Stimulated activated CD4-positive, alpha-beta T cell treated with anti-CD3 and anti-CD28 coated beads, Interleukin-4, amount 100 ng/mL, for 4 hours (primary cell): ENCODE measurements at regions not wholly inside any gene's neighbourhood (a gene's known extent, or its start where the extent isn't known, plus 50 kb on each side); places are given as distances from the start of the nearest gene placed in this dataset.
"Not testable (repeated sequence)": the region's sequence is repeated elsewhere in the genome, so short reads cannot be mapped to it uniquely, and the experiment has no call there.

ENCODE experiments used
- DNase-seq, 2 experiments: peaks; one replicate each; pipeline ENCODE4 v3.0.0-alpha.2; 2020

DNA sequence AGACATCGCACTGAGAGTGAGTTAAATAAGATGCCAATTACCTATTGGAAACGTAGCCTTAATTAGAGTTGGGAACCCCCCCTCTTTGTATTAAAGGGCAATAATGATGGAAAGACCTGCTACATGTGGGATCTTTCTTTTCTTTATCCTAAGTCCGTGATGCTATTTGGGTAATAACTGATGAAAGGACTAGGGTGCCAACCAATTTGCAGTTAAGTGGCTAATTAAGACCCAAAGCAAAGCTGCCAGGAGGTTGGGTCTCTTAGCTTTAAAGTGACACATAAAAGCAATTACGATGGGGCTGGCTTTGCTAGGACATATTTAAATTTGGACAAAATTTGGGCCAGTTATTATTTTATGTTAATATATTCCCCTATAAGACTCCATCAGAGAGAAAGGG lies 728.8 kb downstream of the NR2F1-AS1 start:
- no peak for DNase-seq

DNA sequence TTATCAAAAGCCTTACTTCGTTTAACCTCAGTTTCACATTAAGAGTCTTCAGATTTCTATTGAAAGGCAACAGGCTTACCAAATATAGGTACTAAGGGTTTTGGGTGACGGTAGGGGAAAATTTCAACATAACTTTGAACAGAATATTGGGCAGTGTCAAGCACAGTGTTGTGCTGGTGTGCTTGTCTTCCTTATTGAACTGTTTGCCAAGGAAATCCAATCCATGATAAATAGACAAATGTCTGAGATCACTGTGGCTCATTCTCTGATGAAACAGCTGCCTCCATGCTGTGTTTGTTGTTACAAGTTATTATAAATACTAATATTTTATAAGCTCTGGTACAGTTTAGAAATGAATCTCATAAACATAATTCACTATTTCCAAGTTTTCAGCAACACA lies 730.1 kb downstream of the NR2F1-AS1 start:
- DNase-seq = no peak

DNA sequence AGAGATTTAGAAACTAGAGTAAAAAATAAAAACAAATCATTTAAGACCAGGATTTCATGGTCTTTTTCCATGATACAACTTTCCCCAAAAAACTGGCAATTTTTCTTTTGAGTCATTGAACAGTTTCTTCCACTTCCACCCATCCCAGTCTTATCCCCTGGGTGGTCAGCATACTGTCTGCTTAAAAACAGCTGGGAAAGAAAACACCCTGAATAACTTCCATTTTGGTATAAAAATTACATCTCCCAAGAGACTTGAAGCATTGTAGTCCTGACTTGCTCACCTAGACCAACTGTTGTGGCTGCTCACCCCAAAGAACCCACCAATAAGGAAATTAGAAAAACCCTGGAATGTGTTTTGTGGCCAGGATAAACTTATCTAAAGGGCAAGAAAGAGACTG lies 731.3 kb downstream of the NR2F1-AS1 start:
- no peak for DNase-seq

DNA sequence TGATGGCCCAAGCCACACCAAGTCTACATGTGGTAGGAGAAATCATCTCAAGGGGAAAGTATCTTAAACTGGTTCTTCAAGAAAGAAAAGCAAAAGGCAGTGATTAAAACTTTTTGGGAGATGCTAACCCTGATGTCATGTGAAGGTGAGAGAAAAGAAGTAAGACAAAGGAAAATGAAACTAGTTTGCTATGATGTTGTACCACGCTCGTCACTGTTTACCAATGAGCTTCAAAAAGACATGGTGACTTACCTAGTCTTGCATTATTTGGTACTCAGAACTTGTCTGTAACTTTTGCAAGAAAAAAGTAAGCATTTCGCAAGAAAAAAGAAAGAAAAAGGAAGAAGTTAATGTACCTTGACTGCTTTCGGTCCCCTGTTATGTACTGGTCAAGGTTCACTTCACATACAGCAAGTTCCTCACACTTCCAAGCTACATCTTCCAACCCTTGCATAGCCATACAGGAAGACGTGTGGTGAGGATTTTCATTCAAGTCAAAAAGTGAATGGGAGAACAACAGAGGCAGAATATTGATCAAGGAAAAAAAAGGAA lies 739.3 kb downstream of the NR2F1-AS1 start:
- DNase-seq = no peak

DNA sequence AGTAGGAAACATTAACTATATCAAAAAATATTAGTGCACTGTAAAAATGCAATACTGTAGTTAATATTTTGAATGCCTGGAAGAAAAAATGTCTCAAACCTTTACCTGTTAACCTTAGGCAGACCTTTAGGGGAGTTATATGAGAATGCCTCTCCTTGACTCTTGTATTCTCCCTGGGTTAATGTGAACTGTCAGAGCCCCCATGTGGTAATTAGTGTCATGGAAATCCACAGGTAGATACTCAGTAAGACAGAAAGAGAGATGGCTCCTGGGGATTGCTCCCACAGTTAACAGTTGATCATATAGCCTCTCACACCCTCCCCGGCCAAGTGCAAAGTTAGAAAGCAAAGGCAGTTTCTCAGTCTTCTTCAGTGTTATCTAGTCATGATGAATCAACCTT lies 742.8 kb downstream of the NR2F1-AS1 start:
- no peak for DNase-seq

DNA sequence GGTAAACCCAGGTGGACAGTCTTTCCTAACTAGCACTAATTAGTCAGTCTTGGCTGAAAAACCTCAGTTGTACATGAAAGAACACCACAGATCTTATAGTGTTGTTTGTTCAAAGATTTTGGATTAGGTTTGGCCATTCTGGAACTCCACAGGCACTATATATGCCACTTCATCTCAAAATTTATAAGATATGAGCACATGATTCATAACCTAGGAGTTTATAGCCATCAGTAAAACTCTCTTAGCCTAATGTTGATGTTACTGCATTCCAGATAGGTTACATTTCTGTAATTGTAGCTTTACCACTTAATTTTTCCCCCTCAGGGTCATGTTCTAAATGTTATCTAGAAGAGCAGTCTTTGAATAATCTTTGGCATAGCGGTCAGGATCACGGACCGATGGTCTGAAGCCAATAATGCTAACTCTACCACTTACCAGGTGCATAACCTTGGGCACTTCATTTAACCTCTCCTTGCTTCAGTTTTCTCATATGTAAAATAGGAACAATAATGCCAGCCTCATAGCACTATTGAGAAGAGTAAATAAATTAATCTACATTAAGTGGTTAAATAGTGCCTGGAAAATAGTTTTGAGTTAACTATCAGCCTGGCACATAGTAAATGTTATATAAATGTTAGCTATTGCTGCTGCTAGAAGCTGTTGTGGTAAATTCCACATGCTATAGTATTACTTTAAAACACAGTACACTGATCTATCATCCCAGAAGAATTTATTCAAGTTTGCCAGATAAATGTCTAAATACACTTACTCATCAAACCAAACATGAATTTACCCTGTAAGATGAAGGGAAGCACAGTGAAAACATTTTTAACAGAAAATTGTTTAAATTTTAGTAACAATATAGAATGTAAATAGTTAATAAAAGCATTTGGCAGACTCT lies 743.9 kb downstream of the NR2F1-AS1 start:
- no peak for DNase-seq

DNA sequence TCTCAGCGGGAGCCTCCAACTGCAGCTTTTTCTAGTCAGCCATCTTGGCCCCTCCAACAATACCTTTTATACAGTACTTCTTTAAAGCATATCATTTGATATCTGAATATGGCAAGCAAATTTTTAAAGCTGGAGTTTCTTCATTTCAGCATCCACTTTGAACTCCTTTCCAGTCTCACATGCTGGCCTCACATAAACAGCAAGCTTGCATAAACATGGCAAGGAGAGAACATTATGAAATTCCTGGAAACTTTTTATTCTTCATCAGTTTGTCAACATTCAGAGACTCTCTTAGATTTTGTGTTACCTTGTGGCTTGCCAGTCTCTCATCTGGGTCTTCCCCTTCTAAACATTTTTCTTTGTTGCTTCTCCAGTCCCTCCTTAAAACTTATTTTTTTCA lies 745.3 kb downstream of the NR2F1-AS1 start:
- no peak for DNase-seq

DNA sequence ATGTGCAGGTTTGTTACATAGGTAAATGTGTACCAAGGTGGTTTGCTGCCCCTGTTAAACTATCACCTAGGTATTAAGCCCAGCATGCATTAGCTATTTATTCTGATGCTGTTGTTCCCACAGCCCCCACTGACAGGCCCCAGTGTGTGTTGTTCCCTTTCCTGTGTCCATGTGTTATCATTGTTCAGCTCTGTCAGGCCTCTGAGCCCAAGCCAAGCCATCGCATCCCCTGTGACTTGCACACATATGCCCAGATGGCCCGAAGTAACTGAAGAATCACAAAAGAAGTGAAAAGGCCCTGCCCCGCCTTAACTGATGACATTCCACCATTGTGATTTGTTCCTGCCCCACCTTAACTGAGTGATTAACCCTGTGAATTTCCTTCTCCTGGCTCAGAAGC lies 757.5 kb downstream of the NR2F1-AS1 start:
- DNase-seq = not testable (repeated sequence)

DNA sequence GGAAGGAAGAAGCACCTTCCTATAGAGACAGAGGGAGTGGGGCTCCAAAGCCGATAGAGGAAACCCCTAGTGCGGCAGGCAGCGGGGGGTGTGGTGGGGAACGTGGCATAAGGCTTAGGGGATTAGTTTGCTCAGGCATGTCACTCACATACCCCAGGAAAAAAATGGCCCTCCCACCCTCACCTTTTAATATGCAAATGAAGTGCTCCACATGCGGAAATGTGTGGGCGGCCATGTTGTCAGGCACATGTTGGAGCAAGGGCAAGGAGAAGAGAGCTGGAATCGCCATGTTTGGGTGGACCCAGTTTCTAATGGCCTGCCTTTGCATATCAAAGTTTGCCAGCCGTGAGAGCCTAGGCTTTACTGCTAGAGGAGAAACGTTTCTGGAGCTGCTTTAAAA lies 758.8 kb downstream of the NR2F1-AS1 start:
- no peak for DNase-seq

DNA sequence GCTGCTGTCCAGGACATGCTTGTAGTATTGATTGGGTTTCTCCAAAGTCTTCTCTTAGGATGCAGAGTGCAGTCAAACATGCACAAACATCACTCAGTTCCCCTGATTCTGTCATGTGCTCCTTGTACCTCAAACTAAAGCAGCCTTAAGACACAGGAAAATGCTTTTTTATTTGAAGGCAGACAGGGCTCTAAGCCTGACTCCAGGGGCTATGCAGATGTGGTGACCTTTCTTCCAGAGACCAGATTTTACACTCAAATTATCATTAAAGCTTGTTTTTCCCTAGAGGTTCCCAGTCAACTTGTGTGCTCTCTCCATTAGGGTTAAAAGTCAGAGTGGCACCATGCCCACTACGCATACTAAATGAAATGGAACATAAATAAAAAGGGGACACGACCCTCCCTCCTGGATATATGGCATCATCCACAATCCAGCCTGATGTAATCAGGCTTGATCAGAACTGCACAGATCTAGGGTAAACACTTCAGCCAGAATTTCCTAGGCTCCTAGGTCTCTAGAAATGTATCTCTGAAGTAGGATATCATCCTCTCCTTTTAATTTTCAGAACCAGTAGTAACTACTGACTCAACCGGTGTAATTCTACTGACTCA lies 771.1 kb downstream of the NR2F1-AS1 start:
- no peak for DNase-seq

DNA sequence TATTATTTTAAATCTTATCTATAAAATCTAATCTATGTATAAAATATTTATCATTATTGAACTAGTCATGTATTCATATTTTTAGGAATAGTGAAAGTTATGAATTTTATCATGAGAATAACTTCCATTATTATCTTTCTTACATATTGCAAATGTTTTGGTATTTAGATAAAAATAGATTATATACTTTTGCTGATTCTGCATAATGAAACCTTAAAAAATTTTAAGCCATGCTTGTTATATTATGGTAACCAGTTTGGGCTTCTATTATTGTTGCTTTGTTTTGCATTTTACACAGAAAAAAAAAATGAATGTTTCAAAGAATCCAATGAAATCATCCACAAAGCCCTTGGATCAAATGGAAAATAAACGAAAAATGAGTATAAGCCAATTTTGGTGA lies 772.5 kb downstream of the NR2F1-AS1 start:
- no peak for DNase-seq

DNA sequence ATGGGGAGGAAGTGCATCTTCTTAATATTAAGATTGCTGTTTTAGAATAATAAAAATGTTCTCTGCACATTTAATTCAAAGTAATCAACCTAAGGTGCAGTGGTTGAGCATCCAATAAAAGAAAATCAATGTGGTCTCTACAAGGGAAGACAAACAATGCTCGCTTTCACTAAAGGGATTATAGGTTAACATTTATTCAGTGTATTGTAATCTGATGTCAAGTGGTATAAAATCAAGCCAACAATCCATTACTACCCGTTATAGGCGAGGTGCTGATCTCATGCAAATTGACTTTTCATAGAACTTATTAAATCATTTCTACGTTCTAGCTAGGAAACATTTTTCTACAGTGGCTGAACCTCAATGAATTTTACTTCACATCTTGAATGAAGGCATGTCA lies 773.9 kb downstream of the NR2F1-AS1 start:
- DNase-seq = no peak

DNA sequence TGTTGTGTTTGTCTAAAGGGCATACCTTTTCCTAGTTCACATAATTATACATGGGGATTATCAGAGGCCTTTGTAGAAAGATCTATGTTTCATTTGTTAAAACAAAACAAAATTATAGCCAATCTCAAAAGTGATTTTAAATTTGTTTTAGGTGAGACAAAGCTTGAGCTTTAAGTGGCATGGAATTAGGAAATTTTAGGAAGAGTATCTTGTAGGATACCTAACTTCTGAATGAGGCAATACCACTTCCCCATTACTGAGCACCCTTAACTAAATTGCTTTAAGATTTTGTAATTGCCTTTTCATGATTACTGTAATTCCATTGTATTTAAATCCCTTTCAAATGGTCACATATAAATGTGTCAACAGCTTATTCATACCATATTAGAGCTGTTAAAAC lies 775.6 kb downstream of the NR2F1-AS1 start:
- no peak for DNase-seq

DNA sequence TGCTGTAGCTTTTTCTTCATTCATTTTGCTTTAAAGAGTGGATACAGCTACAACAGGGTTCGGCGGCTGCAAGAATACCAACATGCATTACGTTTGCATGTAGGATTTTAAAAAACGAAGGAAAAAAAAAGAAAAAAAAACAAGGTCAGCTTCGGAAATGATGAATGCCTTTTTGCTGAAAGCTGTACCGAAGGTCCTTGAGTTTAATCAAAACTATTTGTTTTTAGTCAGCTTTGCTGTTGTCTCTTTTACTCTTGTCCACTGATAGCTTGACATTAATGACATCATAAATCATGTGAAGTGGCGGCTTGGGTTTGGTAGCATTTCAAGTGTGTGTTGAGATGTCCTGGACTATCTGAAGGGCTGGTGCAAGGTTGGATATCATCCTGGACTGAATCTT lies 779.1 kb downstream of the NR2F1-AS1 start:
- DNase-seq = no peak

DNA sequence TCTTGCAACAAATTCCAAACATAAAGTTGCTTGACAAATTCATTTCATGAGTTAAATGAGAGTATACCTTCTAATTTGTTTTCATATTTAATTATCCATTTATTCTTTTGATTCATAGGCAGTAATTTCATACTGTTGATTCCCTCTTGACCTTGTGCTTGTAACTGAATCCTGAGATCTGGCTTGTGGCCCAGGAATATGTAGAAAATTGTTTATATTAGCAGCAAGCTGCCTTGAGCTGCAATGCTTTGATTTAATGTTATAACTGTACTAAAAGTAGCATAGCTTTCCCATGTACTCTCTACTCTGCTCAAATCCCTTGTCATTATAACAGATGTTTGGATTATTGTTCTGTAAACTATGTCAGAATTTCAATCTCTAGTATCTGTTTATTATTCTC lies 780.7 kb downstream of the NR2F1-AS1 start:
- no peak for DNase-seq

DNA sequence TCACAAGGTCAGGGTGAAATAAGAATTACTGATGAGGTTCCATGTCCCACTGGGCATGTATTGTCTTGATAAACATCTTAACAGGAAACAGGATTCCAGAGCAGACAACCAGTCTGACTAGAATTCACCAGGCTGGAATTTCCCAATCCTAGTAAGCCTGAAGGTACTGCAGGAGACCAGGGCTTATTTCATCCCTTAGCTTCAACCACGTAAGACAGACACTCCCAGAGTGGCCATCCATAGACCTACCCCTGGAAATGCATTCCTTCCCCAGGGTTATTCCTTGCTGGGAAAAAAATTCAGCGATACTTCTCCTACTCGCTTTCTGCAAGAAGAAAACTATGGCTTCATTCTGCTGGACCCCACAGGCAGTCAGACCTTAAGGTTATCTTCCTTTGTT lies 785.4 kb downstream of the NR2F1-AS1 start:
- no peak for DNase-seq

DNA sequence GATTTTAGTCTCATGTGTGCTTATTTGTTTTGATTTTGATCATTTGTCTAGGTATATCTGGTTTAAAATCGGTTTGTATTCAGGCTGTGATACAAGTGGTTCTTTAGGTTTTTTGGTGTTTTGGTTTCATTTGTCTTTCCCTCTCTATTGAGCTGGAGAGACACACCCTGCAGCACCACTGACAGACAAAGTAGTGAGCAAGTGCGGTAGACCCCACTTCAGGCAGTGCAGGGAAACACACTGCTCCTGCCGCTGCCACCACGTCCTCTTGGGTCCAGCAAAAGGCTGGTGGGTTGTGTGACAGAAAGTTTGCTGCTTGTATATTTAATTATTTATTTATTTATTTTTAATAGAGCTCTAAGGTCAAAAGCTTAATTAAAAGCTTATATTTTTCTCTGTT lies 801.0 kb downstream of the NR2F1-AS1 start:
- DNase-seq = no peak

DNA sequence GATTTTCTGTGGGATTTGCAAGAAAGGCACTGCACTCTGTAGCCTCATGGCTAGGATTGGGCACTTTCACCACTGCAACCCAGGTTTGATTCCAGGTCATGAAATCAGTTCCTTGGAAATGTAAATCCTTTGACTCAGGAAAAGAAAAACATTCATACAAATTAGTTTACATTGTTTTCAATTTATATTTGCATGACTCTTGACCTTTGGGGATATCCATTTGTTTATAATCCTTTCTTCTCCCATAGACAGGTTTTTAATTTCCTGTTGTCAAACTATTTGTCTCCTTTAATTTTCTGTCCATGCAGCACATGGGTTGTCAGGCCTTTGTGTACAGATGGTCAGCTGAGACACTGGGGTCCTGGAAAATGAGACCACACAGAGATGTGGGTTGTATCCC lies 801.5 kb downstream of the NR2F1-AS1 start:
- no peak for DNase-seq

DNA sequence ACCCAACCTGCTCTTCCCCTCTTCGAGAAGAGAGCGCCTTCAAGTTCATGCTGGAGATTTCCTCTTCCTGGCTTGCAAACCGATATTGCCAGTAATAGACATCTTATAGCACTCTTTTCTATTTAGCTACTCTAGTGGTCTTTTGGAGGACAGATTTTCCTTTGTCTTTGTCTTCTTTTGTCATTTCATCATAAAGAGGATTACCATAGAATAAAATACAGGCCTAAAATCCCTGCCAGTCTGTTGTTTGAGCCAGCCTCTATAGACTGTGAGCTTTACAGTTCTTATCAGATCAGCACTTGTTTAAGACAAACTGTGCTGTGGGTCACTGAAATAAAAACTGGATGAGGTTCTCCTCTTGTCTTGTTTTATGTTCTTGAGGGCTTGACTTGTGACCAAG lies 802.8 kb downstream of the NR2F1-AS1 start:
- no peak for DNase-seq

DNA sequence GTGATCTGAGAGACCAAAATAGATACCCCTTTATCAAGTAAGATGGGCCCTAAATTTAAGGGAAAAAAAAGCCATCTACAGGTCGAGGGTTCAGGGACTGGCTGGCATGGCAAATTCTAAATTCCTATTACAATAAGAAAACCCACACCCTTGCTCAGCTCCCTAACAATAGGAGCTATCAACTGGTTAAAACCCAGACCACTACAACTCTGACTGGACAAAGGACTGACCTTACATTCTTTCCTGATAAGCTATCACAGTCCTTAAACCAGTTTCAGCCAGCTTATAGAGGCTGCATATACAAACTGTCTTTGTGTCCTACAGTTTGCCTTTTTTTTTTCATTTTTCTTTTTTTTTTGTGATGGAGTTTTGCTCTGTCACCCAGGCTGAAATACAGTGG lies 803.6 kb downstream of the NR2F1-AS1 start:
- DNase-seq = no peak

DNA sequence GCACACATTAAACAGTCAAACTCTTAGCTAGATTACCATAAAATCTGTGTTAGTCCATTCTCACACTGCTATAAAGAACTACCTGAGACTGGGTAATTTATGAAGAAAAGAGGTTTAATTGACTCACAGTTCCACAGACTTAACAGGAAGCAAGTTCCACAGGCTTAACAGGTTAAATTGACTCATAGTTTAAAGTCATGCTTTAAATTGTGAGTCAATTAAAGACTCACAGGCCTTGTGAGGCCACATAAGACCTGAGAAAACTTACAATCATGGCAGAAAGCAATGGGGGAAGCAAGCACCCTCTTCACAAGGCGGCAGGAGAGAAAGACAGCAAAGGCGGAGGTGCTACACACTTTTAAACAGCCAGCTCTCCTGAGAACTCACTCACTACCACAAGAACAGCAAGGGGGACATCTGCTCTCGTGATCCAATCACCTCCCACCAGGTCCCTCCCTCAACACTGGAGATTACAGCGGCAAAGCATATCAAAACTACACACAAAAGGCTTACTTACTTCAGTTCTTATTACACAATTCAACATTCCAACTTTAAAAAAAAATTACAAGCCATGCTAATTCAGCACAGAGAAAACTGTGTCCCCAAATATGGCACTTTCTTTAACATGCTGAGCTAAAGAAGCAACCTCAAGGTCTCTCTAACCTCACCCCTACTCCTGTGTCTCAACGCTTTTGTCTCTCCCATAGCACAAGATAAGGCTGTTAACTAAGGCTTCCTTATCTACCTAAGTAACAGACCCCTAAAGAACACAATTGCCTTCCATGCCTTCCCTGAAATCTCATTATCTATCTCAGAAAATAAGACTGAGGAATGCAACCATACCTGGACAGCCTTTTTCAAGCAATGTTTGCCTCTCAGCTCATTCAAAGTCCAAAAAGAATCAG lies 805.1 kb downstream of the NR2F1-AS1 start:
- DNase-seq = no peak

DNA sequence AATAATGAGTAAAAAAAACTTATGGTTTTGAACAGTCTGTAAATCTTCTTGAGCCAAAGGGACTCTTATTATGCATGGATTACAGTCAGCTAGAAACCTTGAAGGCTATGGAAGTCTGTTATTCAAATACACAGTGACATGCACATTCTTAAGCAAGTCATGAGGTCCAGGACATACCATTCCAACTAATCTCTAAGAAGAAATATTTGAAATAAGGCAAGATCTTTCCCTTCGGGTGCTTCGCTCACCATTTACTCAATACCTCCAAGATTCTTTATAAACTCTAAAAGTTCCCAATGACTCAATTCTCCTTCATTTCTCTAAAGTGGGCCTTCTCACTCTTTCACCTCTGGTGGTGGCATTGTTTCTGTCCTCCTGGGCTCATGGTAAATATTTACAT lies 811.0 kb downstream of the NR2F1-AS1 start:
- DNase-seq = no peak

DNA sequence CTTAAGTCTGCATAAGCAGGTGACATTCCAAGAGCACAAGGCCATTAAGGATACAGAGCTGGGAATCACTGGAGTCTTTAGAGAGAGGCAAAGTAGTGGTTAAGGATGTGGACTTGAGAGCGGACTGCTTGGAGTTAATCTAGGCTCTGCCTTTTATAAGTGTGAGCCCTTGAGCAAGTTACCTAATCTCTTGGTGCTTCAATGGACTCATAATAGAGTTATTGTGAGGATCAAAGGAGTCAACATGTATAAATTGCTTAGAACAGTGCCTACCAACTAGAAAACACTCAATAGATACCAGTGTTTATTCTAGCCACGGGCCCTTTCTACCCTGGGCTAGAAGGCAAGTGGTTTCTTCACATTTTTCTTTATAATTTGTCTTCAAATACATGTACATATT lies 819.4 kb downstream of the NR2F1-AS1 start:
- no peak for DNase-seq
